ENCODE measurements at regions not wholly inside any gene's neighbourhood (a gene's known extent, or its start where the extent isn't known, plus 50 kb on each side); places are given as distances from the start of the nearest gene placed in this dataset.

- DNase-seq (ENCODE audit: low spot score): no peak
These were observed 372.8 kb downstream of the TMX3 start for GRCh38 chr18:68342039-68342659.

GRCh38 chr18:68340606-68341005 lies 374.3 kb downstream of the TMX3 start:
- DNase-seq (ENCODE audit: low spot score): no peak

- DNase-seq (ENCODE audit: low spot score): no peak
These were observed 384.2 kb downstream of the TMX3 start for GRCh38 chr18:68330658-68331057.

GRCh38 chr18:68323921-68324320 lies 391.0 kb downstream of the TMX3 start:
- DNase-seq (ENCODE audit: low spot score): no peak

GRCh38 chr18:68316636-68317035 lies 398.3 kb downstream of the TMX3 start:
- no peak for DNase-seq (ENCODE audit: low spot score)

GRCh38 chr18:68314403-68314802 lies 400.5 kb downstream of the TMX3 start:
- DNase-seq (ENCODE audit: low spot score): no peak

GRCh38 chr18:68301441-68301840 lies 413.5 kb downstream of the TMX3 start:
- no peak for DNase-seq (ENCODE audit: low spot score)

- no peak for DNase-seq (ENCODE audit: low spot score)
These were observed 415.0 kb downstream of the TMX3 start for GRCh38 chr18:68299906-68300305.

- no peak for DNase-seq (ENCODE audit: low spot score)
These were observed 416.6 kb downstream of the TMX3 start for GRCh38 chr18:68298330-68298729.

GRCh38 chr18:68288408-68288807 lies 426.5 kb downstream of the TMX3 start:
- DNase-seq (ENCODE audit: low spot score): no peak

- no peak for DNase-seq (ENCODE audit: low spot score)
These were observed 430.6 kb downstream of the TMX3 start for GRCh38 chr18:68284236-68284780.

- no peak for DNase-seq (ENCODE audit: low spot score)
These were observed 431.1 kb downstream of the TMX3 start for GRCh38 chr18:68283834-68284233.

- DNase-seq (ENCODE audit: low spot score): no peak
These were observed 432.7 kb downstream of the TMX3 start for GRCh38 chr18:68282232-68282631.

- DNase-seq (ENCODE audit: low spot score): no peak
These were observed 439.3 kb downstream of the TMX3 start for GRCh38 chr18:68275616-68276015.

- DNase-seq (ENCODE audit: low spot score): no peak
These were observed 444.9 kb downstream of the TMX3 start for GRCh38 chr18:68270017-68270416.

GRCh38 chr18:68267583-68267982 lies 447.3 kb downstream of the TMX3 start:
- no peak for DNase-seq (ENCODE audit: low spot score)

- DNase-seq (ENCODE audit: low spot score): no peak
These were observed 451.4 kb downstream of the TMX3 start for GRCh38 chr18:68263481-68263880.

GRCh38 chr18:68262690-68263294 lies 452.1 kb downstream of the TMX3 start:
- DNase-seq (ENCODE audit: low spot score): no peak

- no peak for DNase-seq (ENCODE audit: low spot score)
These were observed 458.4 kb downstream of the TMX3 start for GRCh38 chr18:68256418-68257067.

GRCh38 chr18:68244786-68245185 lies 470.1 kb downstream of the TMX3 start:
- DNase-seq (ENCODE audit: low spot score): no peak

- no peak for DNase-seq (ENCODE audit: low spot score)
These were observed 473.0 kb downstream of the TMX3 start for GRCh38 chr18:68241881-68242280.

- DNase-seq (ENCODE audit: low spot score): no peak
These were observed 480.2 kb downstream of the TMX3 start for GRCh38 chr18:68234676-68235075.

GRCh38 chr18:68234131-68234530 lies 480.8 kb downstream of the TMX3 start:
- DNase-seq (ENCODE audit: low spot score): no peak
